K562 (cell line): ENCODE measurements at regions not wholly inside any gene's neighbourhood (a gene's known extent, or its start where the extent isn't known, plus 50 kb on each side); places are given as distances from the start of the nearest gene placed in this dataset.

Experiments used
- ATAC-seq: fragments of 200-7000 bp; cut with Tn5 transposase; 3 replicates; pipeline ENCODE4 v1.9.1; 2020; ENCODE audit warnings: moderate library complexity
- BruUV-seq: library from RNA; stranded (reverse); fragments of 400-500 nt; replicated peaks from 2 replicates; lab custom pipeline; 2021; lab: Mats Ljungman, UMichigan
- CTCF ChIA-PET: fragments of 300-600 bp; formaldehyde crosslinking; extraction: SDS; loops from one replicate; lab custom pipeline; 2021; ENCODE audit warnings: low intra/inter-chr PET ratio; lab: Yijun Ruan, JAX
- POLR2A ChIA-PET: fragments of 300-600, 350-650 bp; sonication (Branson Sonifier 250); formaldehyde crosslinking; extraction: SDS; loops from one replicate; lab custom pipeline; 2021; ENCODE audit warnings: antibody characterized with exemption, inconsistent platforms; lab: Yijun Ruan, JAX
- DNase-seq, 4 experiments: peaks; one replicate each; pipeline versions ENCODE4 v3.0.0 to v3.0.0-alpha.2; 2011 to 2018; ENCODE audit warnings: low spot score in 3 of 4, mixed read lengths in 3 of 4; ENCODE audit errors: extremely low read depth in 1 of 4
- FAIRE-seq: peaks from 2 replicates; lab custom pipeline; 2011; peaks lifted over from hg19 to GRCh38; lab: Jason Lieb, UNC
- H2AFZ ChIP-seq: 2 replicates; pipeline ENCODE4 v1.6.0; 2011; ENCODE audit warnings: low read depth, low read length, control low read depth, inconsistent platforms
- H3K27ac ChIP-seq: fragments of 200-600 bp; 3 replicates; pipeline ENCODE4 v1.8.0; 2011; ENCODE audit warnings: low read depth, mild to moderate bottlenecking, control low read depth, inconsistent platforms, low read length, moderate library complexity, mixed read lengths; ENCODE audit errors: extremely low read depth
- H3K27me3 ChIP-seq, 2 experiments: fragments of 300-600 bp in 1 of 2; 2 replicates in 1 of 2; 3 replicates in 1 of 2; pipeline versions ENCODE4 v1.6.0 to v1.8.0; 2011; ENCODE audit warnings: inconsistent platforms in 2 of 2, low read length in 2 of 2, mild to moderate bottlenecking in 1 of 2, mixed read lengths in 1 of 2, moderate library complexity in 1 of 2; ENCODE audit not compliant: control insufficient read depth in 2 of 2, insufficient read depth in 2 of 2
- H3K36me3 ChIP-seq: fragments of 300-600 bp; 3 replicates; pipeline ENCODE4 v1.8.0; 2011; ENCODE audit warnings: mild to moderate bottlenecking, low read length, inconsistent platforms; ENCODE audit not compliant: control insufficient read depth, insufficient read depth
- H3K4me1 ChIP-seq, 2 experiments: fragments of 200-600 bp in 1 of 2; replicated peaks in 1 of 2; 2 replicates in 1 of 2; 3 replicates in 1 of 2; pipeline versions ENCODE4 v1.5.1 to v1.8.0; 2011; ENCODE audit warnings: inconsistent platforms in 2 of 2, low read length in 2 of 2, mild to moderate bottlenecking in 1 of 2, mixed read lengths in 1 of 2, moderate library complexity in 1 of 2; ENCODE audit not compliant: control insufficient read depth in 2 of 2, insufficient read depth in 2 of 2
- H3K4me2 ChIP-seq: 2 replicates; pipeline ENCODE4 v1.6.1; 2011; ENCODE audit warnings: low read length, control low read depth, inconsistent platforms, mixed read lengths; ENCODE audit not compliant: insufficient read depth
- H3K4me3 ChIP-seq: fragments of 200-600 bp; sonication (generic), shearing (Covaris generic); 2 replicates; pipeline ENCODE4 v1.5.1; 2016; ENCODE audit warnings: control low read depth, inconsistent platforms
- H3K79me2 ChIP-seq: fragments of 200-600 bp; 3 replicates; pipeline ENCODE4 v1.8.0; 2011; ENCODE audit warnings: low read length, inconsistent platforms; ENCODE audit not compliant: control insufficient read depth, insufficient read depth
- H3K9ac ChIP-seq, 2 experiments: 2 replicates each; pipeline versions ENCODE4 v1.6.0 to v1.6.1; 2011; ENCODE audit warnings: low read depth in 2 of 2, low read length in 2 of 2, control low read depth in 1 of 2, inconsistent platforms in 1 of 2, mild to moderate bottlenecking in 1 of 2, mixed read lengths in 1 of 2; ENCODE audit not compliant: insufficient read depth in 1 of 2
- H3K9me1 ChIP-seq: one replicate; pipeline ENCODE4 v1.6.0; 2011; ENCODE audit warnings: inconsistent platforms, mild to moderate bottlenecking, low read length, moderate library complexity; ENCODE audit not compliant: control insufficient read depth, insufficient read depth
- H3K9me3 ChIP-seq: replicated peaks from 2 replicates; pipeline ENCODE4 v1.5.1; 2011; ENCODE audit warnings: low read depth, low read length, inconsistent platforms; ENCODE audit not compliant: control insufficient read depth, insufficient read depth
- H4K20me1 ChIP-seq: replicated peaks from 2 replicates; pipeline ENCODE4 v1.6.1; 2011; ENCODE audit warnings: low read length, inconsistent platforms, mixed read lengths; ENCODE audit not compliant: control insufficient read depth, insufficient read depth
- ARNT ChIP-seq, 2 experiments: fragments of 450-650 bp; IDR thresholded peaks; 2 replicates each; pipeline ENCODE4 v1.6.1; 2016; ENCODE audit warnings: mild to moderate bottlenecking in 1 of 2
- C11orf30 ChIP-seq: fragments of 450-650 bp; IDR thresholded peaks from 2 replicates; pipeline ENCODE4 v1.6.1; 2016; ENCODE audit warnings: low read depth, mild to moderate bottlenecking
- CAMTA2 ChIP-seq: fragments of 250-450 bp; sonication (Bioruptor Pico); conservative IDR thresholded peaks from 2 replicates; pipeline ENCODE4 v1.5.1; 2022
- CBFB ChIP-seq: sonication (generic); formaldehyde crosslinking; IDR thresholded peaks from 2 replicates; pipeline ENCODE4 v1.4.0; 2020; ENCODE audit warnings: mild to moderate bottlenecking, missing genetic modification reagents
- DPF2 ChIP-seq: fragments of 450-650 bp; IDR thresholded peaks from 2 replicates; pipeline ENCODE4 v1.6.1; 2016
- FOXK1 ChIP-seq: sonication (generic); formaldehyde crosslinking; IDR thresholded peaks from 2 replicates; pipeline ENCODE4 v1.8.0; 2022; ENCODE audit warnings: missing genetic modification reagents, mild to moderate bottlenecking, borderline replicate concordance
- HIVEP1 ChIP-seq: fragments of 250-450 bp; sonication (Bioruptor Pico); IDR thresholded peaks from 2 replicates; pipeline ENCODE4 v1.4.0; 2020; ENCODE audit warnings: mild to moderate bottlenecking
- KLF1 ChIP-seq: fragments of 450-650 bp; IDR thresholded peaks from 2 replicates; pipeline ENCODE4 v1.6.1; 2016; ENCODE audit warnings: missing genetic modification characterization, missing compliant biosample characterization
- RHOXF2B ChIP-seq: fragments of 250-450 bp; sonication (Bioruptor Pico); conservative IDR thresholded peaks from 2 replicates; pipeline ENCODE4 v1.5.1; 2021
- SLC30A9 ChIP-seq: fragments of 250-450 bp; sonication (Bioruptor Pico); IDR thresholded peaks from 2 replicates; pipeline ENCODE4 v1.8.0; 2022; ENCODE audit warnings: mild to moderate bottlenecking, moderate library complexity
- SMARCC2 ChIP-seq: fragments of 450-650 bp; IDR thresholded peaks from 2 replicates; pipeline ENCODE4 v1.6.1; 2017; ENCODE audit warnings: antibody characterized with exemption, moderate library complexity, mild to moderate bottlenecking, low read depth
- SNRNP70 ChIP-seq: fragments of 200-400 bp; formaldehyde crosslinking; optimal IDR thresholded peaks from 2 replicates; pipeline ENCODE3; 2017; ENCODE audit warnings: low read depth, low read length
- ZC3H11A ChIP-seq: IDR thresholded peaks from 2 replicates; pipeline ENCODE4 v1.6.1; 2012; ENCODE audit warnings: low read depth, low read length, improper control_type of control experiment
- ZNF324 ChIP-seq: fragments of 250-450 bp; sonication (Bioruptor Pico); IDR thresholded peaks from 2 replicates; pipeline ENCODE4 v1.4.0; 2020; ENCODE audit warnings: mild to moderate bottlenecking
- WGBS: fragments of 100-300 bp; shearing (Covaris generic); methylation state at CpG from one replicate; pipeline ENCODE4 v1.1.6; 2016; ENCODE audit warnings: low coverage, mixed read lengths; ENCODE audit not compliant: insufficient coverage; ENCODE audit errors: missing lambda C conversion rate; 5-methylcytosine and 5-hydroxymethylcytosine counted together
- in situ Hi-C: fragments of 300-500 bp; cut with MboI; formaldehyde crosslinking; loops from 4 replicates; pipeline ENCODE4 v1.15.0; 2018; ENCODE audit warnings: inconsistent platforms, mixed read lengths
- intact Hi-C: fragments of 100-400 bp; cut with micrococcal nuclease; formaldehyde crosslinking; loops from 2 replicates; pipeline ENCODE4 v1.14.2; 2022
- TF ChIP-seq, protein P1 (sequence below): sonication (generic); formaldehyde crosslinking; IDR thresholded peaks from 2 replicates; pipeline ENCODE4 v1.8.1; 2023; ENCODE audit warnings: mild to moderate bottlenecking, missing genetic modification reagents
- TF ChIP-seq, protein P2 (sequence below): fragments of 450-650 bp; IDR thresholded peaks from 2 replicates; pipeline ENCODE4 v1.6.1; 2016
- TF ChIP-seq, protein P3 (sequence below): sonication (generic); formaldehyde crosslinking; IDR thresholded peaks from 2 replicates; pipeline ENCODE4 v1.8.0; 2022; ENCODE audit warnings: missing genetic modification reagents, mild to moderate bottlenecking, borderline replicate concordance
- TF ChIP-seq, protein P4 (sequence below): sonication (generic); formaldehyde crosslinking; IDR thresholded peaks from 2 replicates; pipeline ENCODE4 v1.8.0; 2022; ENCODE audit warnings: mild to moderate bottlenecking, missing genetic modification reagents, borderline replicate concordance

DNA sequence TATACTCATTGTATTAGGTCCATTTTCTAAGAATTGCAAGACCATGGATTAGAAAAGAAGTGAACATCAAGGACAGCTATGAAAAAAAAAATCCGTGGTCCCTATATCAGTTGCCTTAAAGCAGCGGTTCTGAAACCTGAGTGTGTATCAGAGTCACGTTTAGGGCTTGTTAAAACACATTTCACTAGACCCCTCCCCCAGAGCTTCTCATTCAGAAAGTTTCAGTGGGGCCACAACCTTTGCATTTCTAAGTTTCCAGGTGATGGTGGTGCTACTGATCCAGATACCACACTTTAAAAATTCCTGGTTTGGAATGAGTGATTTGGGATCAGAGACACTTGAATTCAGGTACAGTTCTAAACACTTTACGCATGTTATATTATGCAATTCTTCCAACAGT lies 96.1 kb upstream of the PRMT6 start:
- ChIA-PET POLR2A (no interaction called here), CTCF (no interaction called here)
- Histone ChIP-seq H3K9me3 (no peaks in the 10 kb centered on the region), H3K27ac (no peak overlapping the region), H3K4me2 (no peak overlapping the region), H3K79me2 (no peaks in the 10 kb centered on the region), H3K9me1 (no peaks in the 10 kb centered on the region), H2AFZ (no peak overlapping the region), H4K20me1 (no peaks in the 10 kb centered on the region), H3K27me3 (no peaks in the 10 kb centered on the region), H3K9ac (no peak overlapping the region), H3K4me3 (no peak overlapping the region), H3K36me3 (no peaks in the 10 kb centered on the region), H3K4me1 (no peaks in the 10 kb centered on the region)
- BruUV-seq, result no TSS peak
- in situ Hi-C loops, result no loop called here
- WGBS, result 3% methylated on average over 4 of the region's 4 CpGs
- intact Hi-C loops, result no loop called here
- ATAC-seq (no peak), FAIRE-seq (no peak), DNase-seq (no peak)
- TF ChIP-seq FOXK1 (CRISPR knock-in tag), result no peak
- TF ChIP-seq, protein P1, sequence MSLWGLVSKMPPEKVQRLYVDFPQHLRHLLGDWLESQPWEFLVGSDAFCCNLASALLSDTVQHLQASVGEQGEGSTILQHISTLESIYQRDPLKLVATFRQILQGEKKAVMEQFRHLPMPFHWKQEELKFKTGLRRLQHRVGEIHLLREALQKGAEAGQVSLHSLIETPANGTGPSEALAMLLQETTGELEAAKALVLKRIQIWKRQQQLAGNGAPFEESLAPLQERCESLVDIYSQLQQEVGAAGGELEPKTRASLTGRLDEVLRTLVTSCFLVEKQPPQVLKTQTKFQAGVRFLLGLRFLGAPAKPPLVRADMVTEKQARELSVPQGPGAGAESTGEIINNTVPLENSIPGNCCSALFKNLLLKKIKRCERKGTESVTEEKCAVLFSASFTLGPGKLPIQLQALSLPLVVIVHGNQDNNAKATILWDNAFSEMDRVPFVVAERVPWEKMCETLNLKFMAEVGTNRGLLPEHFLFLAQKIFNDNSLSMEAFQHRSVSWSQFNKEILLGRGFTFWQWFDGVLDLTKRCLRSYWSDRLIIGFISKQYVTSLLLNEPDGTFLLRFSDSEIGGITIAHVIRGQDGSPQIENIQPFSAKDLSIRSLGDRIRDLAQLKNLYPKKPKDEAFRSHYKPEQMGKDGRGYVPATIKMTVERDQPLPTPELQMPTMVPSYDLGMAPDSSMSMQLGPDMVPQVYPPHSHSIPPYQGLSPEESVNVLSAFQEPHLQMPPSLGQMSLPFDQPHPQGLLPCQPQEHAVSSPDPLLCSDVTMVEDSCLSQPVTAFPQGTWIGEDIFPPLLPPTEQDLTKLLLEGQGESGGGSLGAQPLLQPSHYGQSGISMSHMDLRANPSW (CRISPR knock-in tag), result no peak
- no peak for TF ChIP-seq HIVEP1 (CRISPR knock-in tag)
- no peak for TF ChIP-seq CAMTA2 (CRISPR knock-in tag)
- TF ChIP-seq C11orf30, result no peak
- TF ChIP-seq SNRNP70, result no peak
- TF ChIP-seq ARNT (IDR thresholded peaks at IDR 0.05), result no peak
- TF ChIP-seq DPF2, result no peak
- no peak for TF ChIP-seq ZNF324 (CRISPR knock-in tag)
- TF ChIP-seq RHOXF2B, result no peak
- TF ChIP-seq SMARCC2, result no peak
- TF ChIP-seq SLC30A9 (CRISPR knock-in tag), result no peak
- TF ChIP-seq CBFB (CRISPR knock-in tag), result no peak
- TF ChIP-seq, protein P2, sequence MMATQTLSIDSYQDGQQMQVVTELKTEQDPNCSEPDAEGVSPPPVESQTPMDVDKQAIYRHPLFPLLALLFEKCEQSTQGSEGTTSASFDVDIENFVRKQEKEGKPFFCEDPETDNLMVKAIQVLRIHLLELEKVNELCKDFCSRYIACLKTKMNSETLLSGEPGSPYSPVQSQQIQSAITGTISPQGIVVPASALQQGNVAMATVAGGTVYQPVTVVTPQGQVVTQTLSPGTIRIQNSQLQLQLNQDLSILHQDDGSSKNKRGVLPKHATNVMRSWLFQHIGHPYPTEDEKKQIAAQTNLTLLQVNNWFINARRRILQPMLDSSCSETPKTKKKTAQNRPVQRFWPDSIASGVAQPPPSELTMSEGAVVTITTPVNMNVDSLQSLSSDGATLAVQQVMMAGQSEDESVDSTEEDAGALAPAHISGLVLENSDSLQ, result no peak
- TF ChIP-seq, protein P3, sequence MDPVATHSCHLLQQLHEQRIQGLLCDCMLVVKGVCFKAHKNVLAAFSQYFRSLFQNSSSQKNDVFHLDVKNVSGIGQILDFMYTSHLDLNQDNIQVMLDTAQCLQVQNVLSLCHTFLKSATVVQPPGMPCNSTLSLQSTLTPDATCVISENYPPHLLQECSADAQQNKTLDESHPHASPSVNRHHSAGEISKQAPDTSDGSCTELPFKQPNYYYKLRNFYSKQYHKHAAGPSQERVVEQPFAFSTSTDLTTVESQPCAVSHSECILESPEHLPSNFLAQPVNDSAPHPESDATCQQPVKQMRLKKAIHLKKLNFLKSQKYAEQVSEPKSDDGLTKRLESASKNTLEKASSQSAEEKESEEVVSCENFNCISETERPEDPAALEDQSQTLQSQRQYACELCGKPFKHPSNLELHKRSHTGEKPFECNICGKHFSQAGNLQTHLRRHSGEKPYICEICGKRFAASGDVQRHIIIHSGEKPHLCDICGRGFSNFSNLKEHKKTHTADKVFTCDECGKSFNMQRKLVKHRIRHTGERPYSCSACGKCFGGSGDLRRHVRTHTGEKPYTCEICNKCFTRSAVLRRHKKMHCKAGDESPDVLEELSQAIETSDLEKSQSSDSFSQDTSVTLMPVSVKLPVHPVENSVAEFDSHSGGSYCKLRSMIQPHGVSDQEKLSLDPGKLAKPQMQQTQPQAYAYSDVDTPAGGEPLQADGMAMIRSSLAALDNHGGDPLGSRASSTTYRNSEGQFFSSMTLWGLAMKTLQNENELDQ (CRISPR knock-in tag), result no peak
- TF ChIP-seq KLF1 (tag), result no peak
- TF ChIP-seq, protein P4, sequence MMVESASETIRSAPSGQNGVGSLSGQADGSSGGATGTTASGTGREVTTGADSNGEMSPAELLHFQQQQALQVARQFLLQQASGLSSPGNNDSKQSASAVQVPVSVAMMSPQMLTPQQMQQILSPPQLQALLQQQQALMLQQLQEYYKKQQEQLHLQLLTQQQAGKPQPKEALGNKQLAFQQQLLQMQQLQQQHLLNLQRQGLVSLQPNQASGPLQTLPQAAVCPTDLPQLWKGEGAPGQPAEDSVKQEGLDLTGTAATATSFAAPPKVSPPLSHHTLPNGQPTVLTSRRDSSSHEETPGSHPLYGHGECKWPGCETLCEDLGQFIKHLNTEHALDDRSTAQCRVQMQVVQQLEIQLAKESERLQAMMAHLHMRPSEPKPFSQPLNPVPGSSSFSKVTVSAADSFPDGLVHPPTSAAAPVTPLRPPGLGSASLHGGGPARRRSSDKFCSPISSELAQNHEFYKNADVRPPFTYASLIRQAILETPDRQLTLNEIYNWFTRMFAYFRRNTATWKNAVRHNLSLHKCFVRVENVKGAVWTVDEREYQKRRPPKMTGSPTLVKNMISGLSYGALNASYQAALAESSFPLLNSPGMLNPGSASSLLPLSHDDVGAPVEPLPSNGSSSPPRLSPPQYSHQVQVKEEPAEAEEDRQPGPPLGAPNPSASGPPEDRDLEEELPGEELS (CRISPR knock-in tag), result no peak
- TF ChIP-seq ZC3H11A, result no peak
